Upper lobe of left lung (tissue), 6 donors: ENCODE measurements at regions not wholly inside any gene's neighbourhood (a gene's known extent, or its start where the extent isn't known, plus 50 kb on each side); places are given as distances from the start of the nearest gene placed in this dataset.
"Not testable (repeated sequence)": the region's sequence is repeated elsewhere in the genome, so short reads cannot be mapped to it uniquely, and the experiment has no call there.

ENCODE experiments used
- ATAC-seq, 2 donors: fragments of 200-7000 bp; cut with Tn5 transposase; one replicate each; pipeline ENCODE4 v1.9.1; 2022; ENCODE audit warnings: mild to moderate bottlenecking in 2 of 2, moderate library complexity in 2 of 2; ENCODE audit not compliant: low FRiP score in 2 of 2
- DNase-seq, 2 donors: peaks; one replicate each; pipeline ENCODE4 v3.0.0-alpha.2; 2019 to 2020
- H3K27ac ChIP-seq, 4 donors: fragments of 200-600 bp; sonication (generic); one replicate each; pipeline ENCODE4 v1.5.1; 2016 to 2019
- H3K27me3 ChIP-seq, 4 donors: fragments of 200-600 bp; sonication (generic); one replicate each; pipeline ENCODE4 v1.5.1; 2017 to 2019
- H3K36me3 ChIP-seq, 4 donors: fragments of 200-600 bp; sonication (generic); one replicate each; pipeline ENCODE4 v1.5.1; 2016 to 2019
- H3K4me1 ChIP-seq, 4 donors: fragments of 200-600 bp; sonication (generic); one replicate each; pipeline ENCODE4 v1.5.1; 2018 to 2019
- H3K4me3 ChIP-seq, 4 donors: fragments of 200-600 bp; sonication (generic); one replicate each; pipeline ENCODE4 v1.5.1; 2017 to 2019; ENCODE audit warnings: mild to moderate bottlenecking in 2 of 4, moderate library complexity in 1 of 4
- H3K9me3 ChIP-seq, 4 donors: fragments of 200-600 bp; sonication (generic); one replicate each; pipeline ENCODE4 v1.5.1; 2018 to 2019
- CTCF ChIP-seq, 6 experiments: fragments of 450-650 bp in 4 of 6; fragments of 200-600 bp in 2 of 6; sonication (generic) in 2 of 6; IDR thresholded peaks; one replicate each; pipeline ENCODE4 v1.5.1; 2016 to 2019; ENCODE audit warnings: antibody characterized with exemption in 6 of 6
- EP300 ChIP-seq, 4 donors: sonication (generic); formaldehyde crosslinking; IDR thresholded peaks; one replicate each; pipeline ENCODE4 v1.5.1; 2017; ENCODE audit warnings: antibody characterized with exemption in 4 of 4, control low read depth in 2 of 4
- POLR2A ChIP-seq, 4 donors: fragments of 450-650 bp; IDR thresholded peaks; one replicate each; pipeline ENCODE4 v1.5.1; 2016 to 2017; ENCODE audit warnings: antibody characterized with exemption in 4 of 4, mild to moderate bottlenecking in 2 of 4
- POLR2AphosphoS5 ChIP-seq, 2 donors: sonication (generic); formaldehyde crosslinking; IDR thresholded peaks; one replicate each; pipeline ENCODE4 v1.5.1; 2017; ENCODE audit warnings: antibody characterized with exemption in 2 of 2
- WGBS, 2 donors: methylation state at CpG; one replicate each; pipeline ENCODE4 v1.1.5; 2017 to 2018; 5-methylcytosine and 5-hydroxymethylcytosine counted together
- donor health status: DM: no; HTN: no; CAD: no; lungs with moderate emphysema.
- donor health status: DM: no; HTN: yes; CAD: no; lungs with severe emphysema.

- ATAC-seq (no peak), DNase-seq (no peak)
- Histone ChIP-seq H3K27me3 (no peaks in the 10 kb centered on the region), H3K9me3 (no peaks in the 10 kb centered on the region), H3K4me3 (no peak overlapping the region), H3K4me1 (peaks cover 0 to 10% (median 4%) of the 10 kb centered on the region in 4 donors), H3K36me3 (no peaks in the 10 kb centered on the region), H3K27ac (peak overlapping the region in 3 of 4 donors; percentile 0 to 49 (median 14))
- TF ChIP-seq POLR2AphosphoS5 (IDR thresholded peaks at IDR 0.05) (no peak), EP300 (IDR thresholded peaks at IDR 0.05) (no peak), POLR2A (IDR thresholded peaks at IDR 0.05) (no peak), CTCF (IDR thresholded peaks at IDR 0.05) (no peak)
- 89 to 92% methylated on average over 1 of the region's 1 CpG for WGBS, 2 donors
These were observed 119.2 kb downstream of the SPP2 start for GRCh38 chr2:234169674-234170073.

GRCh38 chr2:234168605-234169570, 118.4 kb downstream of the SPP2 start:
- H3K27ac ChIP-seq: peak overlapping the region in 2 of 4 donors; percentile 18 to 49
- H3K9me3 ChIP-seq, H3K27me3 ChIP-seq, H3K36me3 ChIP-seq, H3K4me3 ChIP-seq: not testable (repeated sequence)
- H3K4me1 ChIP-seq: peaks cover 0 to 10% (median 2%) of the 10 kb centered on the region in 4 donors
- WGBS, 2 donors: 50 to 57% methylated on average over 6 to 8 of the region's 8 CpGs
- ATAC-seq: peak; percentile 42 to 79
- TF ChIP-seq POLR2AphosphoS5 (IDR thresholded peaks at IDR 0.05): peak in 1 of 2 donors; percentile 14
- DNase-seq: peak in 1 of 2 donors; percentile 64

- TF ChIP-seq POLR2A (IDR thresholded peaks at IDR 0.05) (no peak), CTCF (IDR thresholded peaks at IDR 0.05) (no peak), EP300 (IDR thresholded peaks at IDR 0.05) (no peak), POLR2AphosphoS5 (IDR thresholded peaks at IDR 0.05) (no peak)
- Histone ChIP-seq H3K9me3 (no peaks in the 10 kb centered on the region), H3K4me1 (peaks cover 0 to 6% (median 2%) of the 10 kb centered on the region in 4 donors), H3K27me3 (no peaks in the 10 kb centered on the region), H3K27ac (no peak overlapping the region), H3K4me3 (no peak overlapping the region), H3K36me3 (no peaks in the 10 kb centered on the region)
- 94 to 96% methylated on average over 3 of the region's 3 CpGs for WGBS, 2 donors
- DNase-seq (no peak), ATAC-seq (no peak)
These were observed 116.0 kb downstream of the SPP2 start for GRCh38 chr2:234166531-234166930.

- 55 to 72% methylated on average over 5 of the region's 5 CpGs for WGBS, 2 donors
- Histone ChIP-seq H3K9me3 (no peaks in the 10 kb centered on the region), H3K4me1 (peaks cover 0 to 6% (median 2%) of the 10 kb centered on the region in 4 donors), H3K27ac (no peak overlapping the region), H3K4me3 (no peak overlapping the region), H3K27me3 (no peaks in the 10 kb centered on the region), H3K36me3 (no peaks in the 10 kb centered on the region)
- ATAC-seq: no peak
- DNase-seq: no peak
- no peak for TF ChIP-seq POLR2A (IDR thresholded peaks at IDR 0.05)
- TF ChIP-seq CTCF (IDR thresholded peaks at IDR 0.05): no peak
- no peak for TF ChIP-seq POLR2AphosphoS5 (IDR thresholded peaks at IDR 0.05)
- TF ChIP-seq EP300 (IDR thresholded peaks at IDR 0.05): no peak
These were observed 114.9 kb downstream of the SPP2 start for GRCh38 chr2:234165421-234165820.

GRCh38 chr2:234164493-234165413, 114.3 kb downstream of the SPP2 start:
- DNase-seq: peak in 1 of 2 donors; percentile 49
- WGBS, 2 donors: 61 to 65% methylated on average over 17 to 18 of the region's 19 CpGs

More at GRCh38 chr2:234164493-234165413, 114.3 kb downstream of the SPP2 start:
- no peak for TF ChIP-seq CTCF (IDR thresholded peaks at IDR 0.05)
- H3K27me3 ChIP-seq: no peaks in the 10 kb centered on the region
- H3K4me1 ChIP-seq: peaks cover 0 to 5% (median 2%) of the 10 kb centered on the region in 4 donors
- peak in 1 of 2 donors; percentile 19 for ATAC-seq
- H3K4me3 ChIP-seq: no peak overlapping the region
- H3K9me3 ChIP-seq: no peaks in the 10 kb centered on the region
- H3K36me3 ChIP-seq: no peaks in the 10 kb centered on the region
- no peak overlapping the region for H3K27ac ChIP-seq
